ENCODE measurements at regions not wholly inside any gene's neighbourhood (a gene's known extent, or its start where the extent isn't known, plus 50 kb on each side); places are given as distances from the start of the nearest gene placed in this dataset.

DNA sequence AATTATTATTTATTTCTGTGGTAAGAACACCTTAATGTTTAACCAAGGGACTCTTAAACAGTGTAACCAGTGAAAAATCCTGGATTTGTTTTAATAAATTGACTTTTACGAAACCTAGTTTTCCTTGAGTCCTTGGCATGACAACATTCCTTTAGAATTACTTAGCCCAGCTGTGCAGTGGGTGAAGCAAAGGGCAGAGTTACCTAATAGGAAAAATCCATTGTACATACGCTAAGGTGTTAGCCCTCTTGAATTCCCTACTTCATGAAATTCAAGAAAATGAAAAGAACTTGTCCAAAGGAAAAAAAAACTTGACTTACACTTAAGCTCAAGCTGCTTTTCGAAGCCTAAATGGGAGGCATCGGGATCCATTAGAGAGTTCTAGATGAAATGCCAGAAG is 852.0 kb upstream of the ADAMTS5 start:
- no peak for DNase-seq (ENCODE audit: low read depth)

DNA sequence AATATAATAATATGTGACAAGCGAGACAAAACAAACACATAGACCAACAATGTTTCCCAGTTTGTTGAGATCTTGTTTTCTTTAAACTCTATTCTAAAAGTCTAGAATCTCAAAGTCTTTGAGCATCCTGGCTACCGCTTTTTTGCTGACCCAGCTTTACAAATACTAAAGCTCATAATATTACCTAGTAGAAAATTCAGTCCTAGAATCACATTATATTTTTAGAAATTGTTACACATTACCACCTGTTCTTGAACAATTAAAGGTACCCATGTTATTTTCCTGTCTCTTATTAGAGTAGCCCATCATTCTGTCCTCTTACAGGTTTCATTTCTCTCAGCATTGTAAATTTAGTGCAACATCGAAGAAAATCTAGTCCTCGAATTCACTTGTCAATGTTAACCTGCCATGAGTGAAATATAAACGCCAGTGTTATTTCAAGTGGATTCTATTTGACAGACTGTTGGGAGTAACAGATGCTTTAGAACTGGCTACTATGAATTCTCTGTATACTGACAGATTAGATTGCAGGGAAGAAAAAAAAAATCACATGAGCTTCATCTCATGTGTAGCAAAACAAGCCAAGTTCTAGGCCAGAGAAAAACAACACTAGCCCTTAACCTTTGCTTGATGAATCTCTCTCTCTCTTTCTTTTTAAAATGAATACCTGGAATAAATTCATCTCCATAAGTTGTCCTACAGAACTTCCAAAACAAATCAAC is 851.2 kb upstream of the ADAMTS5 start:
- no peak for DNase-seq (ENCODE audit: low read depth)

DNA sequence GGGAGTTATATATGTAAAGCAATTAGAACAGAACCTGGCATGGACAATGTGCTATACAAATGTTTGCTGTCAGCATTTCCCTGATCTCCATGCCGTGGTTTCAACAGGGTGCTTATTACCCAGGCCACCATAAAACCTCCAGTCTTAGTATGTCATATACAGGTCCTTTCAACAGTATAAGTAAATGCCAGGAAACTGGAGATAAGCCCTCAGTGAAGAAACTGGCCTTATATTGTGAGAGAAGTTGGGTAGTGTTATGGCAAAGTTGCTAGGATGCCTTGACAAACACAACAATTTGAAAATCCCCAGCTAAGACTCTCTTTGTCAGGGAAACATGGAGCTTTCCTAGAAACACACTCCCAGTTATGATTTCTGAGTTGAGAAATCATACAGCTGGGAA is 850.2 kb upstream of the ADAMTS5 start:
- DNase-seq (ENCODE audit: low read depth), result no peak

- no peak for DNase-seq (ENCODE audit: low read depth)
These were observed 849.4 kb upstream of the ADAMTS5 start for GRCh38 chr21:27816301-27816700.

DNA sequence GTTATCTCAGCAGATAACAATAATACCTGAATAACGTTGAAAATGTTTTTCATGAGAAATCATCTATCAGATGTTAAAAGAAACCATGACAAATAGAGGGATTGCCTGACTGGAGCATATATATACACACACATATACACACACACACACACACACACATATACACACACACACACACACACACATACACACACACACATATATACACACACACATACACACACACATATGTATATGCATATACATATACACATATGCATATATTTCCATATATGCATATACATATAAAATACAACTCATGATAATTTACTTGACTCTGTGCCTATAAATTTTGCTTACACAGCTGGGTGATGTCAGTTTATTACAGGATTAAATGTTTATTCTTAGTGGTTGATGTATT is 847.3 kb upstream of the ADAMTS5 start:
- no peak for DNase-seq (ENCODE audit: low read depth)

DNA sequence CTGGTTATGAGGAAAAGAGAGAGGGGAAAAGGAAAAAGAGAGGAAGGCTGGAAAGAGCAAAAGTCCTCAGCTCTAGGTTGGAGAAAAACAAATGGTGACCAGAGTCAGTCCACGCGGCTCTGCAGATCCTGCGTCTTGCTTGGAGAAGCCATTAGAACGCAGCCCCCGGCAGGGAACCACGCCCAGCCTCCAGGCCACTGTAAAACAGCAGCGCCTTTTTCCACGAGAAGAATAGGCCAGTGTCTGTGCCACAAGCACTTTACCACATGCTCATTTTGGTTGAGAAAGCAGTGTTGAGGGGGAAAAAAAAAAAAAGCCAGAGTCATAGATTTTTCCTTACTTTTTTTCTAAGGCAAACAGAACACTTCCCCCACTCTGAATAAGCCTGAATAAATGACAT is 846.9 kb upstream of the ADAMTS5 start:
- peak; percentile 10 for DNase-seq (ENCODE audit: low read depth)

GRCh38 chr21:27813344-27813743 is 846.5 kb upstream of the ADAMTS5 start:
- DNase-seq (ENCODE audit: low read depth), result no peak

DNA sequence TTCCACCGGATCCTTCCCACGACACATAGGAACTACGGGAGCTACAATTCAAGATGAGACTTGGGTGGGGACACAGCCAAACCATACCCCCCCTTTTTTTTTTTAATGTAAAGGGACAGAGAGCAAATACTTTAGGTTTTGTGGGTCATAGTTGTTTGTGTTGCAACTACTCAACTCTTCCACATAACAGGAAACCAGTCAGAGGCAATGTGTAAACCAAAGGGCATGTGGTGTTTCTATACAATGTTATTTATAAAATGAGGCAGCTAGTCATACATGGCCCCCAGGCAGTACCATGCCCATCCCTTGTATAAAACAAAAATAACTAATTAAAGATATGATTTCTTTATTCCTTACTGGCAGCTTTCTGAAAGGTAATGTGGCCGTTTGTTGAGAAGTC is 845.4 kb upstream of the ADAMTS5 start:
- peak; percentile 80 for DNase-seq (ENCODE audit: low read depth)

DNA sequence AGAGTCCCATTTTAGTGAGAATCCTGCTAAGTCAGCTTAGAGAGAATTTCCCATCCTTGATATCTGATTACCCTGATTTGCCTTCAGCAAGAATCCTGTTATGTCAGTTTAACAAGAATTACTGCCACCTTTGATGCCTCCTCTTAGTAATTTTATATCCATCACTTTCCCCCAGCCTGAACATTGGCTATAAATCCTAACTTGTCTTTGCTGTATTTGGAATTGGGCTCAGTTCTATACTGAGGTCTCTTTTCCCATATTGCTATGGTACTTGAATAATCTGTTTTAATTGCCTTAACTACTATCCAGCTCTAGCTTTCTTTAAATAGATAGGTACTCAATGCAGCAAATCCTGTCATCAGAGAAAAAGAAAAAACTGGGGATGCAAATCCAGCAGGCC is 842.0 kb upstream of the ADAMTS5 start:
- DNase-seq (ENCODE audit: low read depth), result no peak

DNA sequence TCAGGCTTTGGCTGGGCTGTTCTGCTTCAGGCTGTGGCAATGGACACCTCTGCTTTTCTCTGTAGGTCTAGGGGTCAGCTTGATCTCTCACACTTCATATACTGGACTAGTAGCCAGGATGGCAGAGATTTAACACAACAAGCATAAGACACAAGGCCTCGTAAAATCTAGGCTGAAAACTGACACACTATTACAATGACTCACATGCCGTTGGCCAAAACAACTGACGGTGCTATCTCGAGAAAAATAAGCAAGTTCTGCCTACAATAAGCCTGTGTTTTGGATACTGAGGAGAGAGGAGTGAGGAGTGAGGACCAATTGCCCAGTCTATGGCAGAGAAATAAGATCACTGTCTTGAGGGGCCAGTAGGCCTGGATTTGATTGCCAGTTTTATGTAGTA is 840.7 kb upstream of the ADAMTS5 start:
- peak; percentile 67 for DNase-seq (ENCODE audit: low read depth)

DNA sequence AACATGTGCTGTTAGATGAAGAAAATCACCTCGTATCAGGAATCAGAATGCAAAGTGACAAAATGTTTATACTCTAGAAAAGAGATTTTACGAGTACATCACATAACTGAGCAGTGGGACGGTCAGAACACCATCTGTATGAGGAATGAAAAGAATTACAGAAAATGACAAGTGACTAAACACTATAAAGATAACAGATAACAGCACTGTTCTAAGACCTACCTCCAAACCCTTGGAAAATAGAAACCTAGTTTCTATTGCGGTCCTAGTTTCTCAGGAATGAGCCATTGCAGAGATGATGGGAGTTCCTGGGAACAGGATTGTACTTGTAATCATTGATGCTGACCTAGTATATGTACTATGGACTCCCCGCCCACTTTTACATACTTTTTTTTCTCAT is 839.4 kb upstream of the ADAMTS5 start:
- DNase-seq (ENCODE audit: low read depth), result peak; percentile 14

DNA sequence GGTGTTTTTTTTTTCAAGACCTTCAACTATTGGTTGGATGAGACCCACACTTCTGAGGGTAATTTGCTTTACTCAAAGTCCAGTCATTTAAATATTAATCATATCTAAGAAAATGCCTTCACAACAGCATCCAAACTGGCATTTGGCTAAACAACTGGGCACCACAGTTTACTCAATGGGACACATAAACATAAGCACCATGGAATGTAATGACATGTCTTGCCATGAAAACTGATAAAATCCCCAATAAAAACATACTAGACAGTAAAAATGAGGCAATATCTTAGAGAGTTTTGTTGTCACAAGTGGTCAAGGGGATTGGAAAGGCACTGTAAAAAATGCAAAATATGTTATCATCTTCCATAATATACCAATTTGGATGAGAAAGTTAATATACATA is 838.8 kb upstream of the ADAMTS5 start:
- no peak for DNase-seq (ENCODE audit: low read depth)

GRCh38 chr21:27804515-27804914 is 837.6 kb upstream of the ADAMTS5 start:
- no peak for DNase-seq (ENCODE audit: low read depth)

- DNase-seq (ENCODE audit: low read depth), result peak; percentile 56
These were observed 836.7 kb upstream of the ADAMTS5 start for GRCh38 chr21:27803571-27803970.

DNA sequence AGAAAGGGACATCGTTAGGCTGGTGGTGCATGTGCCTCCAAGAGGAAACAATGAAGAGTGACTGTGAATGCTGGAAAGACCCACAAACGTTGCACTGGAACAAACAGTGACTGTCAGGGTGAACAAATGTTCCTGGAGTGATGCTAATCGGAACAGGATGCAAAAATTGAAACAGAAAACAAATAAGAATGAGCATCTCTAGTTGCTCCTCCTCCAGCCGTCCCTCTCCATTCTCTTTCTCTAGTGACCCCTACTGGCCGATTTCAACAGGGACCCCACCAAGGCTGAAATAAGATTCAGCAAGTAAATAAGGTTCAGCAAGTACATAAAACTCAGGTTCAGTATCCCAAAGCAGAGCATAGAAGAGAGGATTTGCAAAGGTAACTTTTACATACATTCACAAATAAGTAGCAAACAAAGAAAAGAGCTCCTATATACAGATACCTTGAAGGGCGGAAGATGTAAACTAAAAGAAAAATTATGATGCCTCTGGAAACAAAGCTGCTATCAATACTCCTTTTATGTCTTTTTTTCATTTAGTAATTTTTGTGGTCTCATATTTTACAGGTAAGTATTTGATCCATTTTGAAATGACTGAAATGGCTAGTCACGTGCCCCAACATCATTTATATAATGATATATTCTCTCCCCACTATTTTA is 836.1 kb upstream of the ADAMTS5 start:
- peak; percentile 46 for DNase-seq (ENCODE audit: low read depth)

DNA sequence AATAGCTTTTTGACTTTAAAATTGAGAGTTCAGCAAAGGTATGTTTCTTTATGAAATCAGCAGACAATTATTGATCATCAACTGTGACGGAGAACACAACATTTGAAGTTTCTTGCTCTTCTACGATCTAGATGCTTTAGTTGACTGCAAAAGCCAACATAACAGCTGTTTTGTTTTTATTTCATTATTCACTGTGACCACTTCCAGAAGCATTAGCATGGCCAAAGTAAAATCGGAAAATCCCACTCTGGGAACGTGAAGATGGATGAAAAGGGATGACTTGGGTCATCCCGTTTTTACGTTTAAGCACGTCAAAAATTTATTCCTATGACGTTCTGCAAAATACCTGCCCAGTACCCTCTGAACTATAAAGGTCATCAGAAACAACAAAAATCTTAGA is 833.0 kb upstream of the ADAMTS5 start:
- no peak for DNase-seq (ENCODE audit: low read depth)

GRCh38 chr21:27796106-27796505 is 829.2 kb upstream of the ADAMTS5 start:
- no peak for DNase-seq (ENCODE audit: low read depth)

- no peak for DNase-seq (ENCODE audit: low read depth)
These were observed 828.5 kb upstream of the ADAMTS5 start for GRCh38 chr21:27795418-27795817.

GRCh38 chr21:27793901-27794300 is 827.0 kb upstream of the ADAMTS5 start:
- DNase-seq (ENCODE audit: low read depth), result no peak

DNA sequence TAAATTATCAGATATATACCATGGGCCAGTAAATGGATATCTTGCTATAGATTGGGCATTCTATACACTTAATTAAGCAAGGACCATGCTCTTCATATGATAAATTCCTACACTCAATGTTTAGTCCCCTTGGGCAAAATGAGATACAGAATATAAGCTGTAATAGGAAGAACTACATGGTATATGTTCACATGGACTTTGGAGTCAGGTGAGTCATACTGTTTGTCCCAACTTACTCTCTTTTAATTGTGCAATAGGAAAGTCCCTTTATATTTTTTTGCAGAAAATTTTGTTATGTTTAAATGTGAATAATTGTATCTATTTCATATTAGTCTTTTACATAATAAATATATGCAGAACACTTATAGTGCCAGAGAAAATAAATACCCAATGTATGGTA is 820.2 kb upstream of the ADAMTS5 start:
- peak; percentile 7 for DNase-seq (ENCODE audit: low read depth)

DNA sequence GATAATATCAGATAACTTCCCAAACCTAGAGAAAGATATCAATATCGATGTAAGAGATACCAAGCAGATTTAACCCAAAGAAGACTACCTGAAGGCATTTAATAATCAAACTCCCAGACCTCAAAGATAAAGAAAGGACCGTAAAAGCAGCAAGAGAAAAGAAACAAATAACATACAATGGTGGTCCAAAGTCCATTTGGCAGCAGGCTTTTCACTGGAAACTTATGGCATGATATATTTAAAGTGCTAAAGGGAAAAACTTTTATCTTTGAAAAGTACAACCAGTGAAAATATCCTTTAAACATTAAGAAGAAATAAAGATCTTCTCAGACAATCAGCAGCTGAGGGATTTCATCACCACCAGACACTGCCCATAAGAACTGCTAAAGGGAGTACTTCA is 812.7 kb upstream of the ADAMTS5 start:
- DNase-seq (ENCODE audit: low read depth), result no peak

DNA sequence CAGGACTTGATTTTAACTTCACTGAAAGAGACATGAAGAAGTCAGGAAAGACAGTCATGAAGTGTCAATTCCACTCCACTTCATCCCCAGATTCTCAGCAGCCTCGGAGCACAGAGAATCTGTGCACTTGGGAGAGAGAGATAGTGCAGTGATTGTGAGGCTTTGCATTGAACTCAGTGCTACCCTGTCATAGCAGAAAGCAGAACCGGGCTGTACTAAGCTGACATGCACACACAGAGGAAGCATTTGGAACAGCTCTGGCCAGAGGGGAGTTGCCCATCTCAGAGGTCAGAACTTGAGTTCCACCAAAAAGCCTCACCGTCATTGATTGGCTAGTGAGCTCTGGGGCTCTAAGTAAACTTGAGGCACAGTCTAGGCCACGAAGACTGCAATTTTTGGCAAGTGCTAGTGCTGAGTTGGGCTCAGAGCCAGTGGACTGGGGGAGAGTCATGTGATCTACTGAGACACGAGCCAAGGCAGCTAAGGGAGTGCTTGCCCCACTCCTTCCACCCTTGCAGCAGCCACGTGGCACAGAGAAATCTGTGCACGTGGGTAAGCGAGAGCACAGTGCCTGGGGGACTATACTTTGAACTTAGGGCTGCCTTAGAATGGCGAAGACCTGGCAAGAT is 810.2 kb upstream of the ADAMTS5 start:
- no peak for DNase-seq (ENCODE audit: low read depth)

DNA sequence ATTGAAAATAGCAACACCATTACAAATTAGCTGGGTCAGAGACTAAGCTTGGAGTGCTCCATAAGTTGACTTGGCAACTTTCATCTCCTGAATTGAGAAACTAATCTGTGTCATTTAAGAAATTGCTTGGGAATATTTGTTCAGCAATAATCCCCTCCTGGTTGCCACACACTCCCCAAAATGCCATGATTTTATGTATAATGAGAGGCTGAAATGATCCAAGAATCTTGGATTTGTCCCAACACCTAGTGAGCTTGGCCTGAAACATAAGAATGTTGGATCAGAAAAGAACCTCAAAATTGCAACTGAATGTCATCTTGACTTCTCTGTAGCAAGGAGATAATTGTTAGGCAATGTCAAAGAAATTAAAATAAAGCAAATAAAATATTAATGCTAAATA is 805.9 kb upstream of the ADAMTS5 start:
- no peak for DNase-seq (ENCODE audit: low read depth)
